GM21381 (cell line): ENCODE measurements at regions not wholly inside any gene's neighbourhood (a gene's known extent, or its start where the extent isn't known, plus 50 kb on each side); places are given as distances from the start of the nearest gene placed in this dataset.
"Not testable (repeated sequence)": the region's sequence is repeated elsewhere in the genome, so short reads cannot be mapped to it uniquely, and the experiment has no call there.

Source experiments
- ATAC-seq: cut with Tn5 transposase; IDR thresholded peaks from one replicate; pipeline ENCODE4 v1.9.1; 2021; ENCODE audit warnings: mild to moderate bottlenecking, moderate library complexity; ENCODE audit not compliant: unreplicated experiment

DNA sequence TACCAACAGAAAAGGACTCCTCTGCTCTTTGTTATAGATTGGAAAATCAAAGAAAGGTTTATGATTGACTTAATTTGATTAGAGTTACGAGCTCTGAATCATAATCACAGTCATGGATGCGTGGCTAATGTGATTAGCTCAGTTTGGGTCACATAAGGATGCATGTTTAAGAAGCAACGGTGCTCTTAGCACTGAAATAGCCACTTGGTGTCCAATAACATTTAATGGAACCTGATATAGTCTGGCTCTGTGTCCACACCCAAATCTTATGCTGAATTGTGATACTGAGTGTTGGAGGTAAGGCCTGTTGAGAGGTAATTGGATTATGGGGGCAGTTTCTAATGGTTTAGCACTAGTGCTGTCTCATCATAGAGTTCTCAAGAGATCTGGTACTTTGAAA is 501.6 kb downstream of the SLC6A15 start:
- ATAC-seq: no peak

- ATAC-seq: no peak
Observed at GRCh38 chr12:84408936-84409335, 503.7 kb downstream of the SLC6A15 start.

GRCh38 chr12:84406720-84407119 is 505.9 kb downstream of the SLC6A15 start:
- ATAC-seq: not testable (repeated sequence)

- no peak for ATAC-seq
Observed at GRCh38 chr12:84397846-84398245, 514.8 kb downstream of the SLC6A15 start.

DNA sequence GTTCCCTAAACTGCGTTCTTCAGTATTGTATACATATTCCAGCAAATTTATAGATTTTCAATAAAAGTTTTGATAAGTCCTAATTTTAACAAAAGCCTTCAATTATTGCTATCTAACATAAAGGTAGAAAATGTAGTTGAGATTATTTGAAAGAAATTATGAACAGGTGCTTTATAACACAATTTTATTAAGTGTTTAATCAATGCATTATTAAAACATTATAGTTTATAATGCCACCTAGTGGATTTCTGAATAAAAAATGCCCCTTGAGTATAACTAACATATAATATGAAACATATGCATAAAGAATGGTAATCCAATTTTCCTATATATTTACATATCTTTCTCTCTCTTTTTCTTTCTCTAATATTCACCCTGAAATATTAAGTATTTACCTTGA is 515.3 kb downstream of the SLC6A15 start:
- no peak for ATAC-seq

DNA sequence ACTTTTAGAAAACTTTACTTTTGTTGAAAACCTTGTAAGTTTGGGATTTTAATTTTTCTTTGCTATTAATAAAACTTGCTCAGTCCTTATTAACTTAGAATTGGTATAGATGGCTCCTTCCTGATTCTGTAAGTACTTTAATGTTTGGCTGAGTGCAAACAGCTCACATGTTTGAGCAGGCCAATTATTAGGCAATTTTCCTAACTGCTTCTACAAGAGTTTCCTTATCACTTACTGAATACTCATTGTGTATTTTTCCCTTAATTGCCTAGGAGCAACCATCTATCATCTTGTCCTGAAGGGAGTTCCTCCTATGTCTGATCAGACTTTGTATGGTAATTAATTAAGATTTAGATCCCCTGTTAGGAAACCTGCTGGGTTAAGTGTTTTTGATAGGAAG is 521.4 kb downstream of the SLC6A15 start:
- not testable (repeated sequence) for ATAC-seq

DNA sequence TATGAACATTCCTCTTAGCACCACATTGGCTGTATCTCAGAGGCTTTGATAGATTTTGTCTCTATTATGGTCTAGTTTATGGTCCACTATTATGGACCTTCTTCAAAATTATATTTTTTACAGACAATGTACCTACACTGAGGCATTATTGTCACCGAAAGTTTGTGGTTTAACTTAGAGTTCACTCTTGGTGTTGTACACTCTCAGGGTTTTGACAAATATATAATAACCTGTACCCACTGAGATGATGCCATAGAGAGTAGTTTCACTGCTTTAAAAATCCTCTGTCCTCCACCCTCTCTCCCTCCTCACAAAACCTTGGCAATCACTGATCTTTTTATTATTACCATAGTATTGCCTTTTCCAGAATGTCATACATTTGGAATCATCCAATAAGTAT is 528.2 kb downstream of the SLC6A15 start:
- no peak for ATAC-seq

- ATAC-seq: not testable (repeated sequence)
Observed at GRCh38 chr12:84382486-84382885, 530.1 kb downstream of the SLC6A15 start.

- ATAC-seq: no peak
Observed at GRCh38 chr12:84376320-84376719, 536.3 kb downstream of the SLC6A15 start.

GRCh38 chr12:84375449-84376170 is 537.0 kb downstream of the SLC6A15 start:
- ATAC-seq: no peak

DNA sequence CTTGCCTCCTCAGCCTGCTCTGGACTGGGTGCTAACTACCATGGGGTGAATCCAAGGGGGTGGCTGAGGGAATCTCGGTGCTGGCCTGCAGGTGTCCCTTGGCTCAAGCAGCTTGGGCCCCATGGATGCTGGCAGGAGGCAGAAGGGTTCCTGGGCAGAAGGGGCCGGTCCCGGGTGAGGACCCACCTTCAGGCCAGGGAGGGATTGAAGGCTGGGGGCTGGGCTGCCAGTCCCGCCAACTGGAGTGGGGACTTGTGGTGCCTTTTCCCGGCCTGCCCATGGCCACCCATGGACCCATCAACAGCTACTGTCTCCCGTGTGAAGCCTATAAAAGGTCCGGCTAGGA is 550.1 kb downstream of the SLC6A15 start:
- no peak for ATAC-seq

GRCh38 chr12:84361651-84362551 is 550.7 kb downstream of the SLC6A15 start:
- ATAC-seq: no peak

GRCh38 chr12:84357314-84357713 is 555.3 kb downstream of the SLC6A15 start:
- ATAC-seq: no peak

DNA sequence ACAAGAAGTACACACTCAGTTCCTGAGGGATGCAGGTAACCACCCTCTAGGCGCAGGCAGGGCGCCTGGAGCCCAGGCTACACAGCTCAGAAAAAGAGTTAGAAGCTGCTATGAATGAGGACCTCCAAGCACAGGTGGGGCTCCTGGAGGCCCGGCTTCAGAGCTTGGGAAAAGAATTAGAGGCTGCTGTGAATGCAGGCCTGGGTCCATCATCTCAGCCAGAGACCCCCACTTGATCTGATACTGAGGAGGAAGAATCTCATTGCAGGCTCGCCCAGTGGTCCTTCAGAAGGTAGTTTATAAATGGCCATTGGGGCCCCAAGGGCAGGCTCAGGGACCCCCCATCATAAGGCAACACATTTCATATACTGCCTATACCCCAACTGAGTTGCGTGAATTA is 556.4 kb downstream of the SLC6A15 start:
- no peak for ATAC-seq

GRCh38 chr12:84355561-84355960 is 557.0 kb downstream of the SLC6A15 start:
- no peak for ATAC-seq

DNA sequence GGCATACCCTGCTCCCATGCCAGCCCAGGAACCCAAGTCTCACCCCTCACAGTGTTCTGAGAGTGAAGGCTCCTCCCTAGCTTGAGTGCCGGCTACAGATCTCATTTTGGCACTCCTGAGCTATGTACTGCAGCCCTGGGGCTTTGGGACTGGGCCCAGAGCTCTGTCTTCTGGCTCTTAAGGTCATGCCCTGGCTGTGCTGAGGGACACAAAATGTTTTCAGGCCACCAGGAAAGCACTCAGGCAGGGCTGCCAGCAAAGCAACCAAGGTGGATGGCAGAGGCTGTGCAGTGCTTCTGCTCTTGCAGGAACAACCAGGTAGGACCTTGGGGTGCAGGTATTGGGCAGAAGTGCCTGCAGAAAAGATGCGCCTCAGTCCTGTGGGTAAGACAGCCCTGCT is 564.0 kb downstream of the SLC6A15 start:
- ATAC-seq: no peak

- no peak for ATAC-seq
Observed at GRCh38 chr12:84341467-84342193, 571.0 kb downstream of the SLC6A15 start.

DNA sequence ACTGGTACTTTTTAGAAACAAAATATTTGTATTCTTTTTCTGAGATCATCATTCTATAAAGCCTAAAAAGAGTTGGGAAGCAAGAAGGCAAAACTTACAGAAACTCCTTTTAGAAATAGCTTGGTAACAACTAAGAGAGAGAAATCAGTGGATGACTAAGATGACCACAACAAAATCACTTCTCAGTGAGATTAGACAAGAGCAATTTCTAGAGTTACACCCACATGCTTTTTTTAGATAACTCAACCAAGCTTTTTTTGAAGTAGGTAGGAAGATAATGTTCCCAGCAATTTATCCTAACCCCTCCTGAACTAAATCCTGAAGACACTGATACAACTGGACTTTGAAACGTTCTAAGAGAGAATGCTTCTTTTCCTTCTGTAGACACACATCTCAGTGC is 576.4 kb downstream of the SLC6A15 start:
- no peak for ATAC-seq

DNA sequence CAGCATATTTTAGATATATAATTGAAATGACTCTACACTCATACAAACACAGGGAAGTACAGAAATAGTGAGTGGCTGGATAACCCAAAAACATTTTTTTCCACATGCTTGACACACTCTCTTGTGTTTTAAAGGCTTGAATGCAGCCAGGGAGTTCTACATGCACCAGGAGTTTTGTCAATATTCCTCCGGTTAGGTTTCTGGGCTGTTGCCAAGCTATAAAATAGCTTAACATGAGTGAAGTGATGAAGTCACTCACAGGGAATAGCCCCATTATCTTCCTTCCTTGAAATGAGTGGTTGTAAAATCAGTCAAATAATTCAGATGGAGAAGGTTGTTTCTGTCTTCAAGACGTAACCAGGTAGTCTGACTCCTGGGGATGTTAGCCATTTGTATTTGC is 582.7 kb downstream of the SLC6A15 start:
- ATAC-seq: no peak

GRCh38 chr12:84315926-84316325 is 596.7 kb downstream of the SLC6A15 start:
- ATAC-seq: no peak

DNA sequence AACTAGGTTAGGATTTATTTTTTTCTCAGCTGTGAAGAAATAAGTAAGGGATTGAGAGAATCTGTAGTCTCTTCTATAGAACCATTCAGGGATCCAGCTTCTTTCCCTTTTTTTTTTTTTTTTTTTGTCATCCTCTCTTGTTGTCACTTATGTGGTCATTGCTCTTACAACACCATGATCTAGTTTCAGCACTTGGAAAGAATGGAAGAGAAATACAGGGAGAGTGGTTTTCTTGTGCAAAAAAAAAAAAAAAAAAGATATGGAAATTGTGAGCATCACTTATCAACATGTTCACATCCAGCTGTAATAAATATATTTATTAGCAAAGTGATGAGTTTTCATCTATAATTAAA is 599.3 kb downstream of the SLC6A15 start:
- no peak for ATAC-seq

DNA sequence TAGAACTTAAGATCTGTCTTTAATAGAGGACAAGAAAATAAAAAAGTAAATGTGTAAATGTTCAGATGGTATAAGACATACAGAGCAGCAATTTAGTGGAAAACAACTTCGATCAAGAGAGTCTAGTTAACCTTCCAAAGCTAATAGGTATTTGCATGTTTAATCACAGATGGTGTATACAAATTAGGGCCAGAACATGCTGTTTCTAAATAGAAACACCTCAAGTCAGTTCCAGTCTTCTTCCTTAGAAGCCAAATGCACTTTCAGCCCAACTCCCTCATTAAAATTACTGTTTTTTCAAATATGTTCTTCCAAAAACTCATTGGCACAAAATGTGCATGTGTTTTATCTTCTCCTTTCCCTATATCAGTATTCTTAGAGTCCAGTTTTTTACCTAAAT is 604.4 kb downstream of the SLC6A15 start:
- no peak for ATAC-seq
